Fibroblast of lung (primary cell): ENCODE measurements at regions not wholly inside any gene's neighbourhood (a gene's known extent, or its start where the extent isn't known, plus 50 kb on each side); places are given as distances from the start of the nearest gene placed in this dataset.

Source experiments
- DNase-seq, 2 donors: peaks; one replicate each; pipeline versions ENCODE4 v3.0.0 to v3.0.0-alpha.2; 2010; ENCODE audit warnings: low read depth in 2 of 2
- H2AFZ ChIP-seq: 2 replicates; pipeline ENCODE4 v1.5.1; 2012; ENCODE audit warnings: low read length, control low read depth, inconsistent platforms
- H3K27ac ChIP-seq: 2 replicates; pipeline ENCODE4 v1.5.1; 2011; ENCODE audit warnings: low read length, control low read depth; ENCODE audit not compliant: insufficient read depth
- H3K27me3 ChIP-seq: 2 replicates; pipeline ENCODE4 v1.5.1; 2011; ENCODE audit warnings: mild to moderate bottlenecking, low read length; ENCODE audit not compliant: control insufficient read depth, insufficient read depth
- H3K36me3 ChIP-seq: 2 replicates; pipeline ENCODE4 v1.5.1; 2011; ENCODE audit warnings: low read length; ENCODE audit not compliant: control insufficient read depth, insufficient read depth
- H3K4me1 ChIP-seq: 2 replicates; pipeline ENCODE4 v1.5.1; 2011; ENCODE audit warnings: low read length; ENCODE audit not compliant: control insufficient read depth, insufficient read depth; ENCODE audit errors: extremely low read depth
- H3K4me2 ChIP-seq: 2 replicates; pipeline ENCODE4 v1.5.1; 2011; ENCODE audit warnings: low read length, control low read depth; ENCODE audit not compliant: insufficient read depth; ENCODE audit errors: extremely low read depth
- H3K4me3 ChIP-seq, 4 experiments: fragments of 200-600 bp in 1 of 4; sonication (generic) in 1 of 4; replicated peaks in 1 of 4; 2 replicates each; pipeline ENCODE4 v1.5.1; 2011 to 2016; ENCODE audit warnings: low read length in 4 of 4, low read depth in 3 of 4, mild to moderate bottlenecking in 3 of 4, control low read depth in 2 of 4, inconsistent platforms in 1 of 4, mixed read lengths in 1 of 4; ENCODE audit not compliant: insufficient read depth in 1 of 4; ENCODE audit errors: control extremely low read depth in 1 of 4
- H3K79me2 ChIP-seq: 2 replicates; pipeline ENCODE4 v1.5.1; 2012; ENCODE audit warnings: mild to moderate bottlenecking, low read length, inconsistent platforms; ENCODE audit not compliant: control insufficient read depth, insufficient read depth
- H3K9ac ChIP-seq: 2 replicates; pipeline ENCODE4 v1.5.1; 2011; ENCODE audit warnings: mild to moderate bottlenecking, low read length, control low read depth; ENCODE audit not compliant: insufficient read depth
- H3K9me3 ChIP-seq: 2 replicates; pipeline ENCODE4 v1.5.1; 2012; ENCODE audit warnings: low read depth, low read length; ENCODE audit not compliant: control insufficient read depth, insufficient read depth
- H4K20me1 ChIP-seq: 2 replicates; pipeline ENCODE4 v1.5.1; 2011; ENCODE audit warnings: low read length; ENCODE audit not compliant: control insufficient read depth, insufficient read depth; ENCODE audit errors: extremely low read depth
- EZH2 ChIP-seq: IDR thresholded peaks from 2 replicates; pipeline ENCODE4 v1.5.1; 2012; ENCODE audit warnings: low read length, control low read depth, mild to moderate bottlenecking; ENCODE audit errors: missing control alignments
- TF ChIP-seq, protein P1 (sequence below), 2 donors: IDR thresholded peaks in 1 of 2; conservative IDR thresholded peaks in 1 of 2; 1 replicate in 1 of 2; 2 replicates in 1 of 2; pipeline ENCODE4 v1.5.1; 2011 to 2012; ENCODE audit warnings: low read length in 2 of 2, control low read depth in 1 of 2, inconsistent platforms in 1 of 2, low read depth in 1 of 2, mild to moderate bottlenecking in 1 of 2

DNA sequence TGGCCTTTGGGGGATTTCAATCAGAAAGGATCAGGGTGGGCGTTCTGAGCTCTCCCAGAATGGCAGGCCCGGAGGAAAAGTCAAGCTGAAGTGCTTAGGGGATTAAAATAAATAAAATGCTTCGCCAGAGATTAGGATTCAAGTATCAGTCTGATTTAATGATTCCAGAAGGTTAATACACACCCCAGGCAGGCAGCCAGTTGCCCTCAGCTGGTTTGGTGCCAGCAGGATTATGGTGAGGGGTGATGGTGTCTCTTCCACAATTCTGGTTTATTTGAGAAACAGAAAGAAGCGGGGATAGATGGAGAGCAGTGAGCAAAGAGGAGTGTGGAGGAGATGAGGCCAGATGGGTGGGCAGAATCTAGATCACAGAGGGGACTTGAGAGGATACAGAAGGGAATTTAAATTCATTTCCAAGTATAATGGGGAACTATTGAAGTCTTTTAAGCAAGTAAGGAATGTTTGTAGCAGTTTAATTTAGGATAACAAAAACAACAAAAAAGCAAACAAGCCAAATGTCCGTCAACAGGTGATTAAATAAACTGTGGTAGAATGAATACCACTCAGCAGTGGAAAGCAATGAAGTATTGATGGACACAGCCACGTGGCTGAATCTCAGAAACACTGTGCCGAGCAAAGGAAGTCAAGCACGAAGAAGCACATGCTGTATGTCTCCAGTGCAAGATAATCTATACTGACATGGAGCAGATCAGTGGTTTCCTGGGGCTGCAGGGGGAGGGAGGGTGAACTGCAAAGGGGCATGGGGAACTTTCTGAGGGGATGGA is 297.7 kb downstream of the MSX2 start:
- H4K20me1 ChIP-seq: no peaks in the 10 kb centered on the region
- no peak overlapping the region for H3K9ac ChIP-seq
- H3K4me3 ChIP-seq: no peak overlapping the region
- H2AFZ ChIP-seq: no peak overlapping the region
- no peaks in the 10 kb centered on the region for H3K4me1 ChIP-seq
- no peaks in the 10 kb centered on the region for H3K36me3 ChIP-seq
- H3K4me2 ChIP-seq: no peak overlapping the region
- H3K79me2 ChIP-seq: no peaks in the 10 kb centered on the region
- no peak overlapping the region for H3K27ac ChIP-seq
- no peak for DNase-seq
- no peaks in the 10 kb centered on the region for H3K27me3 ChIP-seq
- no peak for TF ChIP-seq EZH2
- TF ChIP-seq, protein P1, sequence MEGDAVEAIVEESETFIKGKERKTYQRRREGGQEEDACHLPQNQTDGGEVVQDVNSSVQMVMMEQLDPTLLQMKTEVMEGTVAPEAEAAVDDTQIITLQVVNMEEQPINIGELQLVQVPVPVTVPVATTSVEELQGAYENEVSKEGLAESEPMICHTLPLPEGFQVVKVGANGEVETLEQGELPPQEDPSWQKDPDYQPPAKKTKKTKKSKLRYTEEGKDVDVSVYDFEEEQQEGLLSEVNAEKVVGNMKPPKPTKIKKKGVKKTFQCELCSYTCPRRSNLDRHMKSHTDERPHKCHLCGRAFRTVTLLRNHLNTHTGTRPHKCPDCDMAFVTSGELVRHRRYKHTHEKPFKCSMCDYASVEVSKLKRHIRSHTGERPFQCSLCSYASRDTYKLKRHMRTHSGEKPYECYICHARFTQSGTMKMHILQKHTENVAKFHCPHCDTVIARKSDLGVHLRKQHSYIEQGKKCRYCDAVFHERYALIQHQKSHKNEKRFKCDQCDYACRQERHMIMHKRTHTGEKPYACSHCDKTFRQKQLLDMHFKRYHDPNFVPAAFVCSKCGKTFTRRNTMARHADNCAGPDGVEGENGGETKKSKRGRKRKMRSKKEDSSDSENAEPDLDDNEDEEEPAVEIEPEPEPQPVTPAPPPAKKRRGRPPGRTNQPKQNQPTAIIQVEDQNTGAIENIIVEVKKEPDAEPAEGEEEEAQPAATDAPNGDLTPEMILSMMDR (conservative IDR thresholded peaks at IDR 0.05 in 1 of 2, IDR thresholded peaks at IDR 0.05 in 1 of 2; ENCODE audit: low read depth in 1 of 2, low read length in 2 of 2): no peak
- no peaks in the 10 kb centered on the region for H3K9me3 ChIP-seq

DNA sequence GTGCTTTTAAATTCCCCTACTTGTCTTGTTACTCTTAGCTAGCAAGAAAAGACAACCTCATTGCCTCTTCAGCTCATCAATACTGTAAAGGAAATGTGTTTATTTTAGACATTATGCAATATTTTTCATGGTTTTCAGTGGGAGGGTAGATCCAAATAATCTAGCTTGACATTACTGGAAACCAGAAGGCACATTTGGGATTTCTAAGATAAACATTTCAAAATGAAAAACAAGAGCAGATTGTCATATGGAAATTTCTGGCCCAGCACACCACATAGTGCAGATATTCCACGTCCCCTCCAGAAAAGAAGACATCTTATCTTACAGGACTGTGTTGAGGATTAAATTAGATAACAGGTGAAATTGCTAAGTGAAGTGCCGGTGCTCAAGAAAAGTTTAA is 296.9 kb downstream of the MSX2 start:
- Histone ChIP-seq H3K27ac (no peak overlapping the region), H3K4me2 (no peak overlapping the region), H3K27me3 (no peaks in the 10 kb centered on the region), H3K4me3 (no peak overlapping the region), H3K4me1 (no peaks in the 10 kb centered on the region), H3K36me3 (no peaks in the 10 kb centered on the region), H2AFZ (no peak overlapping the region), H3K9ac (no peak overlapping the region), H4K20me1 (no peaks in the 10 kb centered on the region), H3K9me3 (no peaks in the 10 kb centered on the region), H3K79me2 (no peaks in the 10 kb centered on the region)
- TF ChIP-seq, protein P1 (conservative IDR thresholded peaks at IDR 0.05 in 1 of 2, IDR thresholded peaks at IDR 0.05 in 1 of 2; ENCODE audit: low read depth in 1 of 2, low read length in 2 of 2): no peak
- DNase-seq: no peak

DNA sequence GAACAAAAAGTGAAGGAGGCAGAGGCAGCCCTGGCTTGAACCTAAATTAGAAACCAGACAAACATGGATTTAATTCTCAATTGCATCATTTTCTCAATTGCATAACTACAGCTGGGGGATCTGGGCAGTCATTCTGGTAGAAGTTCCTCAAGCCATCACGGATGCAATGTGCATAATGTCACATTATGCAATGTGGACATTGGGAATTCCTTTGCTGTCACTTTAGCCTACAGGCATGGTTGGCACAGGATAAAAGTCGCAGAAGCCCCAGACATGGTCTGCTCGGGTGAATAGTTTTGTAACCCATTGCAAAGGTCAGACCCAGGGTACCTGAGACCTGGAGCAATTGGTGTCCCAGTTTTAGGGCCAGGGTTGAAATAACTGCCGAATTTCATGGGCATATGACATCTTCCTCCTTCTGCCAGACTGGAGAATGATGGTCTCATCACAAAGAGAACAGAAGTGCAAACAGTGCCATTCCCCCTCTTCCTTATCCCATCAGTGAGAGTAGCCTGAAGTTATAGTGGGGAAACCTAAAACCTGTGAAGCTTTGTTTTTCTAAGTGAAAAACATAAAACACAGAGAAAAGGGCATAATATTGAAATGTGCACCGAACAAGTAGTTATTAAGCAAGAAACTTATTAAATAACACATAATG is 290.8 kb downstream of the MSX2 start:
- DNase-seq: no peak
- Histone ChIP-seq H3K4me2 (no peak overlapping the region), H3K4me1 (no peaks in the 10 kb centered on the region), H4K20me1 (no peaks in the 10 kb centered on the region), H3K79me2 (no peaks in the 10 kb centered on the region), H3K9ac (no peak overlapping the region), H3K27me3 (no peaks in the 10 kb centered on the region), H3K4me3 (no peak overlapping the region), H3K27ac (no peak overlapping the region), H3K36me3 (no peaks in the 10 kb centered on the region), H3K9me3 (no peaks in the 10 kb centered on the region), H2AFZ (no peak overlapping the region)
- no peak for TF ChIP-seq EZH2
- TF ChIP-seq, protein P1 (conservative IDR thresholded peaks at IDR 0.05 in 1 of 2, IDR thresholded peaks at IDR 0.05 in 1 of 2; ENCODE audit: low read depth in 1 of 2, low read length in 2 of 2): no peak
